ENCODE measurements at regions not wholly inside any gene's neighbourhood (a gene's known extent, or its start where the extent isn't known, plus 50 kb on each side); places are given as distances from the start of the nearest gene placed in this dataset.
"Not testable (repeated sequence)": the region's sequence is repeated elsewhere in the genome, so short reads cannot be mapped to it uniquely, and the experiment has no call there.

DNA sequence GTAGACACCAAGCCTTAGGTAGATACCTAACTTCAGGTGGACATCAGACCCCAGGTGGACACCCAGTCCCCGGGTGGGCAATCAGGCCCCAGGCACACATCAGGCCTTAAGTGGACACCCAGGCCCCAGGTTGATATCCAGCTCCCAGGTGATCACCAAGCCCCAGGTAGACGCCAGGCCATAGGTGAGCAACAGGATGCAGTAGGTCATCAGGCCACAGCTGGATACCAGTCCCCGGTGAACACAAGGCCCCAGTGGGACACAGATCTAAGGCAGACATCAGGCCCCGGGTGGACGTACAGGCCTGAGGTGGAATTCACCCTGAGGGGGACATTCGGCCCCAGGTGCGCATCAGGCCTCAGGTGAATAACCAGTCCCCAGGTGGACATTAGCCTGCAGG lies 201.0 kb downstream of the POTEM start:
- H2AK5ac ChIP-seq (ENCODE audit: insufficient read length, low read length); H3K4ac ChIP-seq (ENCODE audit: low read depth, low read length); H3T11ph ChIP-seq (ENCODE audit: low read length); H3K4me1 ChIP-seq (ENCODE audit: insufficient read depth, low read length); H3K27ac Mint-ChIP-seq; H2BK15ac ChIP-seq (ENCODE audit: low read depth, low read length); H3K18ac ChIP-seq (ENCODE audit: insufficient read length, low read depth, low read length); H3K27me3 Mint-ChIP-seq (ENCODE audit: low read depth); H3K4me1 Mint-ChIP-seq; H3K23ac ChIP-seq (ENCODE audit: insufficient read length, low read depth, low read length); H3K27me3 ChIP-seq (ENCODE audit: insufficient read depth, low read length); H4K5ac ChIP-seq (ENCODE audit: insufficient read length, low read depth, low read length); DNase-seq; H2BK5ac ChIP-seq (ENCODE audit: insufficient read length, low read length); H2BK20ac ChIP-seq (ENCODE audit: low read depth, low read length, poor library complexity, severe bottlenecking); H4K20me1 ChIP-seq (ENCODE audit: control insufficient read depth, insufficient read depth, insufficient read length); H3K79me2 ChIP-seq (ENCODE audit: insufficient read depth, low read length); H2BK120ac ChIP-seq (ENCODE audit: low read depth, low read length, poor library complexity, severe bottlenecking); H3K56ac ChIP-seq (ENCODE audit: insufficient read length, low read depth, low read length); H3K14ac ChIP-seq (ENCODE audit: insufficient read depth, low read length); H2BK12ac ChIP-seq (ENCODE audit: insufficient read length, low read depth, low read length); H3K4me2 ChIP-seq (ENCODE audit: insufficient read depth, insufficient read length, low read length); H4K91ac ChIP-seq (ENCODE audit: insufficient read length, low read depth, low read length); H3K4me3 Mint-ChIP-seq; H4K8ac ChIP-seq (replicated peaks; ENCODE audit: insufficient read length, low read depth, low read length); H3K9ac ChIP-seq (ENCODE audit: extremely low read depth, insufficient read length, low read length); H3K79me1 ChIP-seq (ENCODE audit: insufficient read depth, low read depth, low read length, poor library complexity, severe bottlenecking); H3K27ac ChIP-seq (ENCODE audit: insufficient read length, low read depth, low read length); H3K23me2 ChIP-seq (ENCODE audit: insufficient read length, low read depth, low read length, poor library complexity, severe bottlenecking); H2AFZ ChIP-seq (ENCODE audit: low read length): not testable (repeated sequence)
- peaks cover 48% of the 10 kb centered on the region in 2 experiments for H3K9me3 Mint-ChIP-seq
- peaks cover 42% of the 10 kb centered on the region for H3K9me3 ChIP-seq (ENCODE audit: control insufficient read depth, low read depth, low read length)
- no CpG with 5 or more reads among the region's 7 CpGs for WGBS (ENCODE audit: extremely low coverage, insufficient read length, low lambda C conversion rate)
- peaks cover 0 to 18% (median 14%) of the 10 kb centered on the region in 3 experiments; a peak in 5 of 7 replicates for H3K36me3 Mint-ChIP-seq (ENCODE audit: insufficient read depth in 1 of 3, low read depth in 3 of 3)

DNA sequence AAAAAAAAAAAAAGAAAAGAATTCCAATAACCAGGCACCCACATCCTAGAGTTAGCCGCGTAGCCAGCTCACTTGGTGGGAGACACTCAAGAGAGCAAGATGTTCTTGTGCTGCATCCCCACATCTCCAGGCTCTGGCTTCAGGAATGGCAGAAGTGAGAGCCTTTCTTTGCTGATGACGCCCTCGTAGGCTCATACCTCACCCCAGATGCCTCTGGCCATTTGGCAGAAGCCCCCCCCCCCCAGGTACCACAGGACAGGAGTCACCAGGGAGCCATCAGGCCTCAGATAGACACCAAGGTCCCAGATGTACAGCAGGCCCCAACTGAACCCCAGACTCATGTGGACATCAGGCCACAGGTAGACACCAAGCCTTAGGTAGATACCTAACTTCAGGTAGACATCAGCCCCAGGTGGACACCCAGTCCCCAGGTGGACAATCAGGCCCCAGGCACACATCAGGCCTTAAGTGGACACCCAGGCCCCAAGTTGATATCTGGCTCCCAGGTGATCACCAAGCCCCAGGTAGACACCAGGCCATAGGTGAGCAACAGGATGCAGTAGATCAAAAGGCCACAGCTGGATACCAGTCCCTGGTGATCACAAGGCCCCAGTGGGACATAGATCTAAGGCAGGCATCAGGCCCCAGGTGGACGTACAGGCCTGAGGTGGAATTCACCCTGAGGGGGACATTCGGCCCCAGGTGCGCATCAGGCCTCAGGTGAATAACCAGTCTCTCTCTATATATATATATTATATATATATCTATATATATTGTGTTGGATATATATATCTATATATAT lies 202.5 kb downstream of the POTEM start:
- not testable (repeated sequence) for H2BK5ac ChIP-seq (ENCODE audit: insufficient read length, low read length); H4K20me1 ChIP-seq (ENCODE audit: control insufficient read depth, insufficient read depth, insufficient read length); H3K27ac Mint-ChIP-seq; H3K23ac ChIP-seq (ENCODE audit: insufficient read length, low read depth, low read length); H3K9ac ChIP-seq (ENCODE audit: extremely low read depth, insufficient read length, low read length); DNase-seq; H3K4me2 ChIP-seq (ENCODE audit: insufficient read depth, insufficient read length, low read length); H2BK20ac ChIP-seq (ENCODE audit: low read depth, low read length, poor library complexity, severe bottlenecking); H4K5ac ChIP-seq (ENCODE audit: insufficient read length, low read depth, low read length); H3K27me3 Mint-ChIP-seq (ENCODE audit: low read depth); H2AK5ac ChIP-seq (ENCODE audit: insufficient read length, low read length); H3K18ac ChIP-seq (ENCODE audit: insufficient read length, low read depth, low read length); H2BK15ac ChIP-seq (ENCODE audit: low read depth, low read length); H4K8ac ChIP-seq (replicated peaks; ENCODE audit: insufficient read length, low read depth, low read length); H3K79me1 ChIP-seq (ENCODE audit: insufficient read depth, low read depth, low read length, poor library complexity, severe bottlenecking); H3K27ac ChIP-seq (ENCODE audit: insufficient read length, low read depth, low read length); H3K4me3 Mint-ChIP-seq; H2BK12ac ChIP-seq (ENCODE audit: insufficient read length, low read depth, low read length); H4K91ac ChIP-seq (ENCODE audit: insufficient read length, low read depth, low read length); H3K27me3 ChIP-seq (ENCODE audit: insufficient read depth, low read length); H3T11ph ChIP-seq (ENCODE audit: low read length); H3K4me1 Mint-ChIP-seq; H3K56ac ChIP-seq (ENCODE audit: insufficient read length, low read depth, low read length); H2BK120ac ChIP-seq (ENCODE audit: low read depth, low read length, poor library complexity, severe bottlenecking); H3K23me2 ChIP-seq (ENCODE audit: insufficient read length, low read depth, low read length, poor library complexity, severe bottlenecking); H3K4ac ChIP-seq (ENCODE audit: low read depth, low read length); H3K79me2 ChIP-seq (ENCODE audit: insufficient read depth, low read length); H3K4me1 ChIP-seq (ENCODE audit: insufficient read depth, low read length); H3K14ac ChIP-seq (ENCODE audit: insufficient read depth, low read length); H2AFZ ChIP-seq (ENCODE audit: low read length)
- peaks cover 40% of the 10 kb centered on the region for H3K9me3 ChIP-seq (ENCODE audit: control insufficient read depth, low read depth, low read length)
- H3K9me3 Mint-ChIP-seq, result peaks cover 47% of the 10 kb centered on the region in 2 experiments
- no CpG with 5 or more reads among the region's 7 CpGs for WGBS (ENCODE audit: extremely low coverage, insufficient read length, low lambda C conversion rate)
- H3K36me3 Mint-ChIP-seq (ENCODE audit: insufficient read depth in 1 of 3, low read depth in 3 of 3), result peaks cover 0 to 20% (median 16%) of the 10 kb centered on the region in 3 experiments; a peak in 5 of 7 replicates

Measured in H9 (cell line).